Stimulated activated CD4-positive, alpha-beta T cell treated with anti-CD3 and anti-CD28 coated beads, TNF-alpha, amount 100 ng/mL, for 1 hour (primary cell): ENCODE measurements at regions not wholly inside any gene's neighbourhood (a gene's known extent, or its start where the extent isn't known, plus 50 kb on each side); places are given as distances from the start of the nearest gene placed in this dataset.

Experiments used
- DNase-seq, 3 donors: peaks; one replicate each; pipeline ENCODE4 v3.0.0-alpha.2; 2020; ENCODE audit warnings: low read depth in 3 of 3, low spot score in 1 of 3

GRCh38 chr13:72383646-72384045 lies 343.8 kb downstream of the MZT1 start:
- no peak for DNase-seq

GRCh38 chr13:72379581-72379980 lies 347.8 kb downstream of the MZT1 start:
- no peak for DNase-seq

GRCh38 chr13:72368031-72368430 lies 359.4 kb downstream of the MZT1 start:
- no peak for DNase-seq

- no peak for DNase-seq
Measured at GRCh38 chr13:72346716-72347115, 380.7 kb downstream of the MZT1 start.

GRCh38 chr13:72342364-72342763 lies 385.1 kb downstream of the MZT1 start:
- no peak for DNase-seq

GRCh38 chr13:72341904-72342303 lies 385.5 kb downstream of the MZT1 start:
- DNase-seq = no peak

GRCh38 chr13:72317346-72318109 lies 409.9 kb downstream of the MZT1 start:
- no peak for DNase-seq

GRCh38 chr13:72316716-72317115 lies 410.7 kb downstream of the MZT1 start:
- no peak for DNase-seq

GRCh38 chr13:72315312-72315711 lies 412.1 kb downstream of the MZT1 start:
- DNase-seq = no peak

GRCh38 chr13:72314210-72314609 lies 413.2 kb downstream of the MZT1 start:
- DNase-seq = no peak

GRCh38 chr13:72313546-72313945 lies 413.9 kb downstream of the MZT1 start:
- DNase-seq = no peak

- no peak for DNase-seq
Measured at GRCh38 chr13:72303941-72304746, 423.3 kb downstream of the MZT1 start.

- DNase-seq = no peak
Measured at GRCh38 chr13:72296246-72296645, 429.2 kb upstream of the DACH1 start.

GRCh38 chr13:72295153-72295552 lies 428.1 kb upstream of the DACH1 start:
- no peak for DNase-seq

GRCh38 chr13:72293206-72293605 lies 426.2 kb upstream of the DACH1 start:
- DNase-seq = no peak

GRCh38 chr13:72290962-72291681 lies 424.1 kb upstream of the DACH1 start:
- DNase-seq = no peak

- DNase-seq = no peak
Measured at GRCh38 chr13:72286421-72286820, 419.4 kb upstream of the DACH1 start.

- DNase-seq = no peak
Measured at GRCh38 chr13:72284791-72285190, 417.8 kb upstream of the DACH1 start.

GRCh38 chr13:72261732-72262131 lies 394.7 kb upstream of the DACH1 start:
- DNase-seq = no peak

- no peak for DNase-seq
Measured at GRCh38 chr13:72259528-72259927, 392.5 kb upstream of the DACH1 start.

GRCh38 chr13:72258340-72258981 lies 391.5 kb upstream of the DACH1 start:
- DNase-seq = no peak
